A549 (cell line): ENCODE measurements at regions not wholly inside any gene's neighbourhood (a gene's known extent, or its start where the extent isn't known, plus 50 kb on each side); places are given as distances from the start of the nearest gene placed in this dataset.

ENCODE experiments used
- CTCF ChIP-seq: fragments of >200 bp; sonication (Bioruptor Twin); formaldehyde crosslinking; IDR thresholded peaks from 3 replicates; pipeline ENCODE4 v1.5.1; 2016
- FOXS1 ChIP-seq: fragments of 250-450 bp; sonication (Bioruptor Pico); IDR thresholded peaks from 2 replicates; pipeline ENCODE4 v1.5.0; 2020; ENCODE audit warnings: mild to moderate bottlenecking, moderate library complexity
- RFX5 ChIP-seq: fragments of 450-650 bp; IDR thresholded peaks from 2 replicates; pipeline ENCODE4 v1.7.1; 2014; ENCODE audit warnings: antibody characterized with exemption, mild to moderate bottlenecking, moderate library complexity

- TF ChIP-seq CTCF (no peak), FOXS1 (CRISPR knock-in tag) (no peak), RFX5 (no peak)
These were observed 397.0 kb upstream of the ARRDC4 start for GRCh38 chr15:97563516-97563915.
